HG02884 (cell line): ENCODE measurements at regions not wholly inside any gene's neighbourhood (a gene's known extent, or its start where the extent isn't known, plus 50 kb on each side); places are given as distances from the start of the nearest gene placed in this dataset.
A peak's percentile ranks its signal among the peaks of the same experiment; 100 is the strongest.

Experiments used
- ATAC-seq: cut with Tn5 transposase; IDR thresholded peaks from one replicate; pipeline ENCODE4 v1.9.1; 2021; ENCODE audit warnings: mild to moderate bottlenecking, moderate library complexity; ENCODE audit not compliant: unreplicated experiment

DNA sequence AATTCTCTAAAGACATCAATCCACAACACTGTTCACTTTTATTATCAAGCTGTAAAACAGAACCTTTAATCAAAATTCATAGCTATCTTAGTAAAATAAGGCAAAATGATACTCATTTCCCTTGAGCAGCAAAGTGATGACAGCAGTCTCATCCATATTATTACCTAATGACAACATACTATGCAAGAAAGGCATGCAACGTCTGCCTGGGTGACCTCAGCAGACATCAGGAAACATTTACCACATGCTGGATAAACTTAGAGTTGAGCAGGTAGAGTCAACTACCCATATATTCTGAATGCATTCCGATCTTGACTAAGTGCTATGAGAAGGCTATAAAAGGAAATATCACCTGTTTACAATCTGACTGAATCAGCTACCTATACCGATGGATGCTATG is 145.1 kb downstream of the SIPA1L2 start:
- ATAC-seq = no peak

DNA sequence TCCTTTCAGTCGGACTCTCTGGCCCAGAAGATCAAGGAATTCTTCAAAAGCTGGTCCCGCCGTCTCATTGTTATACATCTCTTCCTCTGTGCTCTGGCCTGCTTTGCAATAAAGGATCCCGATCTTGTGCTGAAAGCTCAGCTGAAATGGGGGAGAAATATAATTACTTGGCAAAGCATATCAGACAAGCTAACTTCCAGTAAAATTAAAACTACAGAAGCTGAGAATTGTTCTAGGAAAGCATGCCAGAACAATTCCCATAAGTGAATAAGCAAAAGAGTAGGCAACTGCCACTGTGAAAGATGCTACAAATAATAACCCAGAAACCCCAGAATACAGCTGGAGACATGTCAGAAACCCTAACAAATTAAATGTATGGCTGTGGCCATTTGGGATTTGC is 146.1 kb downstream of the SIPA1L2 start:
- ATAC-seq = no peak

DNA sequence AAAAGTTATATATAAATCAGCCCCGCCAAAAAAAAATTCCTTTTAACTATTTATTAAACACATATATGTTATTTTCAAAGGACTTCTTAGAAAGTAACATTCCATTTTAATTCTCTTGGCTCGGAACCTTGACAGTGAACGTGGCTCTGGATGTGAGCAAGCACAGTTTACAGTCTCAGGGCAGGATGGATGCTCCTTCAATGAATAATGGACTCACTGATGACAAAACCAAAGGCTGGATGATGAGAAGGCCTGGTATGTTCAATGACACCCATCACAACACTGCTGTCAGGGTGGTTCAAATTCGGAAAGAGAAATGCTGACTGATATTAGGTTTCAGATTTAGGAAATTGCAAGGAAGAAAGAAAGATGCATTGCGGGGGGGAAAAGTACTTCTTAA is 148.8 kb downstream of the SIPA1L2 start:
- ATAC-seq = no peak

DNA sequence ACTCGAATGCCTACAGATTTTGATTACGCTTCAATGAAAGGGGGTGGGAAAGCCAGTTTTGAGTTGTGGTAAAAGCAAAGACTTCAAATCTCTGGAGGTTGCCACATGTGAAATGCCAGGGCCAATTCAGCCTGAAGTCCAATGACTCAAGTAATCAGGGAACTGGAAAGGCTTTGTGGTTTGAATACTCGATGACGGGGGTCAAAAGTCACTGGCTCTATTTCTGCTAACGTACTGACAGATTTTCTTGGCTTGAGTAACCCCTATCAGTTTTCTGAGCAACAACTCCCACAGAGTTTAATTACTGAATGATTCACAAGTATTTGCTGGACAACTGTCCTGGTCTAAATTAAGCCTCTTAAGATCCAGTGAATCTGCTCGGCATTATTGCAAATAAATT is 152.2 kb downstream of the SIPA1L2 start:
- ATAC-seq = no peak

DNA sequence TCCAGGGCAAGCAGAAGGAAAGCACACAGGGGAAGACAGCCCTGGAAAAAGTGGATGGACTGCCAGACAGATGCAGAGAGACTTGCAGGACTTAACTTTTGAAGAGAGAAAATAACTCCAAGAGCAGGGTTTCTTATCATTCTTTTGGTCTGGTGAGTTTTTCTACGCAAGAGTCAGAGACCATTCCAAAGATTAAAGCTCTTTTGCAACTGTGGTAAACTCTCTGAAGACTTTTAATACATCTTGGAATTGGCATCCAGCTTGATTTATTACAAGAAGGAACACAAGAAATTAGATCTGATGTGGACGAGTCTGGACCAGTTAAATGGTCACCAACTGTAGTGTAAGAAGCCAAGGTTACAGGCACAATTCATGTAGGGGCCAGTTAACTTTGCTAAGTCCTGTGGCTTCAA is 153.4 kb downstream of the SIPA1L2 start:
- no peak for ATAC-seq

DNA sequence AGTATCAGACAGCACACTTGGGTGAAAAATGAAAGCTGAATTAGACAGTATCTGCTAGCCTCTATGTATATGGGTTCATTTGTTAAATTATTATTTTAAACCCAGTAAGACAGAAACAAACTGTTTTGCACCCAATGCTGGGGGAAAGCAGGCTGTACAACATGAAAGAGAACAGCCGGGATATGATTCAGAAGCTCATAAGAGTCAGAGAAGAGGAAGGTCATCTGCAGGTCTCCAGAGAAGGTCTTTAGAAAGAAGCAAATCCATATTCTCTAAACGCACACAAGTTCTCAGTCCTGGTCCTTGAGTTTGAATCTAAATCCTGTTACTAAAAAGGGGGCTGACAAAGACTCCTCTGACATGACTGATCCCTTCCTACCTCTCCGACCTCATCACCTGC is 155.1 kb downstream of the SIPA1L2 start:
- ATAC-seq = no peak

DNA sequence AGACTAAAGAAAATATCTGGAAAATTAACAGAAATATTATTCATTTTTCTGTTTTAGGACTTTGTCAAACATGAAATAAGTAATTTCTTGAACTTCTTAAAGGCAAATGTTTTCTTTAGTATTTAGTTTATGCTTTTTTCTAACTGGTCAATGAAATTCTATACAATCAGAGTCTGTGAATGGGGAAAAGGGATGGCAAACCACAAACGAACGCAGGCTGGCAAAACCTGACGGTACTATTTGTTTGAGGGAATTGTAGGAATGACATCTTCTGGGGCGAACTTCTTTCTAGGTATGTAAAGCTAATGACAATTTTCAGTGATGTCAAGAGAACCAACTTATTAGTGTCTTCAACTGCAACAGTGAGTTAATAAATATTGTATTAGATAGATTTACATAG is 156.0 kb downstream of the SIPA1L2 start:
- no peak for ATAC-seq

DNA sequence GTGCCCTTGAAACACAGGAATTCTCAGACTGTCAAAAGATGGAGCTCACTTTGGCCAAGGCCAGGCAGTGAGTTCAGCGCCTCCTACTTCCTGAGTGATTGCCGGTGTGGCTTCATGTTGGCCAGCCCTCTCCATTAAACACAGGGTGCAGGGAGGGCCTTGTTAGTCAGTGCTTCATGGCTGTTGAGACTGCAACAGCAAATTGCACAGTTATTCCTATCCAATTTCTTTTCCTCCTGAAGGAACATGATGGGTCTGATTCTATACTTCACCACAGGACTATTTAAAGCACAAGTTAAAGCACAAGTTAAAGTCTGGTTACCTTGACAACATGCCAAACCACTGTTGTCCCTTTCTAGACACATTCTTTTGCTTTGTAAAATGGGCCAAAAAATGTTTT is 156.6 kb downstream of the SIPA1L2 start:
- ATAC-seq = no peak

DNA sequence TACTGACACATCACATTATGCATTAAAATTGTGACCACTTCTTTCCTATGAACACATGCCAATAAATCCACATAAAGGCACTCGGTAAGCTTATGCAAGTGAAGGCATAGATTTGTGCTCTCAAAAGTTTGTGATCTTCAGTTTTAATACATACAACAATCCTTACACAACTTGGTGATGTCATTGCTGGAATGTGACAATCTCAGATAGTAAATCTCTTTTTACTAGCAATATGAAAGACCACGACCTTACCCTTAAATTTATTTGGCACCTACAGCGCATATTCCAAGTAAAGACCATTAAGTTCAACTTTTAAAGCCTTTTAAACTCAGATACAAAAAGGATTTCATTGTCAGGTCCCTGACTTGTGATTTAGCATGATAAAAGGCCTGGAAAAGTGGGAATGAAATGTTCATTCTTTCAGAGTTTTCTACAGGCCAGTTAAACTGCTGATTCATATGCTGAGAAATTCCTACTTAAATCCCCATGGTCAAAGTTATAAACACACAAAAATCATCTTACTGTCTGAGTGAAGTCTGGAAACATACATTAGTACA is 157.4 kb downstream of the SIPA1L2 start:
- no peak for ATAC-seq

DNA sequence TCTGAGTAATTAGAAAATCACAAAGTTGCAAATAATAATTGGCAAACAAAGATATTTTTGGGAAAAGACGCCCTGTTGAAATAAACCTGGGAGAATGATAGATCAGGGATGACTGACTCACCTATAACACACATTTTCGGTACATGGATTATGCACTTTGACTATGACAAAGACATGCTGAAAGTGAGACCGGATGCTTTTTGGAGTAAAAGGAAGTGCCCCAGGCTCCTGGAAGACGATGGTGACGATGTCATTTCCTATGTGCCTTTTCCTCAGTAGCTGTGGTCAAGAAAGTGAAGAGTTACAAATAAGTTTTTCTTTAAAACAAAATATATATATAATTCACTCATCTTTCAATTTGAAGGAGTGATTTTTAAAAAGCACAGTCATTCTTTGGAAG is 158.7 kb downstream of the SIPA1L2 start:
- no peak for ATAC-seq

DNA sequence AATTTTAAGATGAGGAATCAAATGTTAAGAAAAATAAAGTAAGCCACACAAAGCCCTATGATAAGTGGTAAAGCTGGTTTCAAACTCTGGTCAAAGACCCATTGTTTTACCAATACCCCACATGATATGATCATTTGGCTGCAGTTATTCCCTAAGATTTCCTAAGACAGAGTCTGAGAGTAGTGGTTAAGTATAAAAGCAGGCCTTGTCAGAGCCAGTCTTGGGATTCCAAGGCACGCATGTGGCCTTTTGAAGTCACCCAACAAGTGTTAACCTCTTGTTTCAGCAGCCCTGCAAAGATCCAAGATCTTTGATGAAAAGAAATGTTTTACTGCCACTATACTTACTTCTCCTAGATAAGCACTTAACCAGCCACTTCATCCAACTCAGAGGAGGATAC is 159.2 kb downstream of the SIPA1L2 start:
- no peak for ATAC-seq

DNA sequence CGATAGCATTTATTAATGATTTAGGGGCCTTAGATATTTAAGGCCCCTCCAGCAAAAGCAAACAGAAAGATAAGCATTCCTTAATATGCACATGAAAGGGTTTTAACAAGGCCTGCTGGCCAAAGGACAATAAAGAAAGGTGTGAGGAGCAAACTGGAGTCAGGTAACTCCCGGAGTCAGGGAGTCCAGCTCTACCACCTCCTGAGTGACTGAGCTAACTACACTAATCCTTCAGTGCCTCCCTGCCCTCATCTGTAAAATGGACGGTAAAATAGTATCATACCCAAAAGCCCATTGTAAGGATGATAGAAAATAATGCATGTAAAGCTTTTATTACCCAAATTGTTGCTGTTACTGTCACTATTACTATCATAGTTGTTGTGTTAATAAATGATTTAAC is 161.7 kb downstream of the SIPA1L2 start:
- ATAC-seq = no peak

DNA sequence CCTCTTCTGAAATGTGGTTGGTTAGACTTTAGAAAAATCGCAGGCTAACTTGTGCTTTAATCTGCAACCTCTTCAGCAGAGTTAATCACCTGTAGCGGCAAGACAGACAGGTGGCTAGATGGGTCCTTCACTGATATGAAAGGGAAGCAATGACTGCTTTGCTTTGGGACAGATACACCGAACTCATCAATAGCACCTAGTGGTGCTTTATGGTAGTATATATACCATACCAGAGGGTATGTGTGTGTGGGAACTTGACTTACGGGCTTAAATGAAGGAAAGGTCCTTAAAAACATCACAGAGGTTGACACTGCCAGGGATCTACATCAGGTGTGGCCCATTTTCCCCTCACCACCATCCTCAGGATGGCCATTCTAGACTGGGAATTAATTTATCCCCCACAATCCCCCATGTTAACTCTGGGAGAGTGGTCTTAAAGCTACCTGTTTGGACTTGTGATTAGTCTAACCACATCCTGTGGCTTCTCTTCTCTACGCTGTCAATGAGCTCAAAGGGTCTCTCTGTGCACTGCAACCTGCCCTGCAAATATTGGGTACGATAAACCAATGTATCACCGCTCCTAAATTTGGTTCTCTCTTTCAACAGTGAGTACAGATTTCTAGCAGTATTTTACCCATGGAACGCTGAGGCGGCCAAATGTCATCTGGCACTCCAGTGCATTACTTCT is 162.7 kb downstream of the SIPA1L2 start:
- no peak for ATAC-seq

DNA sequence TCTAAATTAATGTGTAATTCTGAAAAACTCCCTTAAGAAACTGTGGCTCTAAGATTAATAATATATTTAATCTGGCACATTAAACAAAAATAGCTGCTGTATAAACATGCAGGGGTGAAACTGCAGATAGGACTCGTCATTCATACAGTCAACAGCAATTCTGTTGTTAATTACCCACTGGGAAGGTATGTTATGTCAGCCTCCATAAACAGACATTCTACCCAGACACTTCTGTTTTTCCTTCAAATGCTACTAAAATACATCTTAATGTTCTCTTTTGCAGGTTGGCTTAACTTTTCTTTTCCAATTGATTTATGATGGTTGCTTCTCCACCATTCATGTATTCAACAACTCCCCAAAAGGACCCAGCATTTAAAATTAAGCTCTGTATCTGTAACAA is 165.6 kb downstream of the SIPA1L2 start:
- ATAC-seq = no peak

DNA sequence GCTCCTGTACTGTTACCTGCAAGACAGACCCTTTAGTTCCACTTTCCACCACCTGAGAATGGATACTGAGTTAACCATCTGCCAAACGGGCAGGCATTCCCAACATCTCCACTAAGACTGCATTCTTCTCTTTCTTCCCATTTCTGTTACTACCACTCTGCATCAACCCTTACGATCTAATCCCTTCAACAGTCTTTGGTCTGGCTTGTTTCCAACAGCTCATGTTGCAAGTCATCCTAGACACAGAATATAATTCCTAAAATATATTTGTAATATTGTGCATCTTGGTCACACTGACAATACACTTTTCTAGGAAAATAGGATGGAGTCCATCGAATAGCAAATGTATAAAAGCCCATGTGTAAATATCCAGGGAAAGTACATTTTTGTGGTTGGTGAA is 166.7 kb downstream of the SIPA1L2 start:
- ATAC-seq = no peak

DNA sequence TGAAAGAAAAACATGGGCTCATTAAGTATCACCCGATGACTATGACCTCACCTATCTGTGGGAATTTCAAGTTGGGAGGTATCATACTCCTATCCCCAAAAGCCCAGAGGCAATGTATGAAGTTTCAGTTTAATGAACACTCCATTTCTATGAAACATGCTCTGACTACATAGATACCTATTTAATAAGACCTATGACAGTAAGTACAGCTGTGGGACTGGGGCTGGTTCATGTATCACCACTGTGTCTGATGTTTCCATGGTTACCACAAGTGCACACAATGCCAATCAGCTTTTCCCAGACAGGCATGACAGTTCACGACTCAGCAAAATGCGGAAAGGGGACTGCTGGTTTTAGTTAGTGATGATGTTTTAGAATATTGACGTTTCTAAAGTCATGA is 167.7 kb downstream of the SIPA1L2 start:
- ATAC-seq = no peak

DNA sequence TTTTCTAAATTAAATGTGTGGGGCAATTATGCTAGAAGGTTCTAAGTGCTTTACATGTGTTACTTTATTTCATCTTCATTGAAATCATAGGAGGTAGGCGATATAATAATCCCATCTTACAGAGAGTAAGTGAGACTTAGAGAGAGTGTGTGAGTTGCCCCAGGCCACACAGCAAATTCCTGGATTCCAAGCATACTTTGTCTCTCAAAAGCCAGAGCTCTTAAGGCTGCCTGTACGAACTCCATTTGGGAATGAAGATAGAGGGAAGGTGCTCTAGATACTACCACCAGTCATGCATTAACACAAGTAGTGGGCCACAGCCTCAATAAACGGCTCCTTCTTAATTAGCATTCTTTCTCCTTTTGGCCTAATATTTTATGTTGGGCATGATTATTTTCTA is 170.1 kb downstream of the SIPA1L2 start:
- no peak for ATAC-seq

DNA sequence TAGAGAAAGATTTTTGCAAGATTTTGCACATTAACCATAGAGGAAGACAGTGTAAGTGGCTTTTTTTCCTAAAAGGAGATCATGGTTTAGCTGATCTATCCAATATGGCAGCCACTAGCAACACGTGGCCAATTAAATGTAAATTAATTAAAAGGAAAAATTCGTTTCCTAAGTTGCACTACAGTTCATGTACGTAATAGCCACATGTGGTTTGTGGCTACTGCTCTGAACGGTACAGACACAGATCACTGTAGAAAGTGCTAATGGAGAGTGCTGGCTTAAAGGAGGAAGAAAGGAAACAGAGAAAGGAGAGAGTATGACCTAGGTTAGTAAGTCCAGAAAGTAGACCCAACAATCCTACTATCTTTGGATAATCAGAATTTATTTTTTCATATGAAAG is 170.8 kb downstream of the SIPA1L2 start:
- no peak for ATAC-seq

DNA sequence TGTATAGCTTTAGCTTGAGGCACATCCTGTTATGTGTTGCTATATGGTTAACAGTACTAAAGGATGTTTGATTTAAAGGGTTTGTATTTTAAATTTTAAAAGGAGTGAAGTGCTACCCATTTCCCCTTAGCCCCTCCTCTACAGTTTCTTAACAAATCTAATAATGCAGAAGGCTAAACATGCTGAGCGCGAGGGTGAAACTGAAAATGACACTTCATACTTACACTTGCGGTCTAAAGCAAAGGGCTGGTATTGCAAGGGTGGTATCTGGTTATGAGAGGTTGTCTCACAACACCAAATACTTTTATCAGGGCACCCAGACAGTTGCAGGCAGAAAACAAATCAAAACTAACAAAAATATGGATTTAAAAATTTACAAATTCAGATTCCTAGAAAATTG is 172.3 kb downstream of the SIPA1L2 start:
- peak; percentile 74 for ATAC-seq

DNA sequence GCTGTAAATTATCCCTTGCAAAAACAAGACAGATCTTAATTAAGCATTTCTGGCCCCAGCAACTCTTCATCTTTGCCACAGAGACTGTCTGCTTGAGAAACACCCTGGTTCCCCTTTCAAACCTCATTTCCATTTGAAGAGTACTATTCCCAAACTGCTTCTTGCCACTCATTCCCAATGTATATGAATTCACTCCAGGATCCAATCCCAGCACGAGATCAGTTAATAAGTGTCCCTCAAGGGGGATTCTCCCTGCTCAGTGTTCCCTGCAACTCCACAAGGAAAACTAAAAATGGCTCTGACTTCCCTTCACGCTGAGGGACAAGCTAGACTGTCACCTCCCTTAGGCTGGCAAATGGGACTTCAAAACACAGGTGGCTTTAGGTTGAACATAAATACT is 173.2 kb downstream of the SIPA1L2 start:
- no peak for ATAC-seq

DNA sequence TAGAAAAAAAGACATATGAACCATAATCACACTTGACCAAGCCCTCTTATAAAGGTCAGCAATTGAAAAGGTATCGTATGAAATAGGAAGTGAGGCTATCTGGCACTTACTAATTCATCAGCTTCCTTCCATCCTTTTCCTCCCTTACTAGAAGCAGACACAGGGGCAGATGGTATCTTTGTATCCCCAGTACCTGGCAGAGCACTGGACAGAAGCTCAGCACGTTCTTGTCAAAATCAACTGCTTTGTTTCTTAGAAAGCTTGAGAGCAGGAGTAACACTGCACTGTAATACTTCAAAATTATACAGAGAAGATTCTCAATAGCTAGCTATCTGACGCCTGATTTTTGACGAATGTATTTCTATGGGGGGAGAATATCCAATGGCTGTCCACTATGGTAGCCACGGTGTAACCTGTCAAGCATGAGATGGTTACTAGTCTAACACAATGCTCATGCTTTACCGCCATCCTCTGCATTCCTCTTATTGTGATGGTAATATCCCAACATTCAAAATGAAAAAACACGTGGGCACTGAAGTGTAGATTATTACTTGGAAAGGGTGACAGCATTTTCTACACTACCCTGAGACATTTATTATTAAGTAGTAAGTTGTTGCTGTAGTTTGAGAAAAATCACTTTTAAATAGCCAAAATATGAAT is 175.6 kb downstream of the SIPA1L2 start:
- no peak for ATAC-seq

DNA sequence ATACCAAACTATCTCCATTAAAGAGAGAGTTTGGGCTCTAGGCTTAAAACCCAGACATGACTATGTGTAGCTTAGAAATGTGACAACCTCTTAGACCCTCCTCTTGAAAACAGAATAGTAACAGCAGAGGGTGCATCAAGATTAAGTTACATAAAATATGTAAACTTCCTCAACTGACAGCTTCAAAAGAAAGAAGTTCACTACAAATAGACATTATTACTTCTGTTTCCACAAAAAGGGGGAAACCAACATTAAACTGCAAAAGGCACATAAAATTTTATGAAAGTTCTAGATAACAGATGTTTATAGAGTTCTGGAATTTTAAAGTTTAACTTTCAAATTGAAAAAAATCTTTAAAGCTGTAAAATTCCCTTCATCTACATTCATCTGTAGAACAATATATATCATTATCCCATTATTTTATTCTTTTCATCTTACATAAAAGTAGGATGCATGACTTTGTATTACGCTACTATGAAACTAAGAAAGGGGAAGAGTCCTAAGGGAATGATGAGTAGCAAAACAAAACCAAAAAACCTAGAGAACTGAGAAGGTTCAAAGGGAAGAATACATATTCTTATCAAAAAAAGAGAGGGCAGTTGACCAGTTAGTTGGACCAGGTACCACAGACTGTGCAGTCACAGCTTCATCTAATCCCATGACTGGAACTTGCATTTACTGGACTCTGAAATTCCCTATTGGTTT is 177.0 kb downstream of the SIPA1L2 start:
- ATAC-seq = no peak
